Stimulated activated CD4-positive, alpha-beta T cell treated with anti-CD3 and anti-CD28 coated beads, TNF-alpha, amount 100 ng/mL, for 24 hours (primary cell): ENCODE measurements at regions not wholly inside any gene's neighbourhood (a gene's known extent, or its start where the extent isn't known, plus 50 kb on each side); places are given as distances from the start of the nearest gene placed in this dataset.

Source experiments
- DNase-seq, 3 experiments: peaks; one replicate each; pipeline ENCODE4 v3.0.0-alpha.2; 2020; ENCODE audit warnings: low read depth in 3 of 3

DNA sequence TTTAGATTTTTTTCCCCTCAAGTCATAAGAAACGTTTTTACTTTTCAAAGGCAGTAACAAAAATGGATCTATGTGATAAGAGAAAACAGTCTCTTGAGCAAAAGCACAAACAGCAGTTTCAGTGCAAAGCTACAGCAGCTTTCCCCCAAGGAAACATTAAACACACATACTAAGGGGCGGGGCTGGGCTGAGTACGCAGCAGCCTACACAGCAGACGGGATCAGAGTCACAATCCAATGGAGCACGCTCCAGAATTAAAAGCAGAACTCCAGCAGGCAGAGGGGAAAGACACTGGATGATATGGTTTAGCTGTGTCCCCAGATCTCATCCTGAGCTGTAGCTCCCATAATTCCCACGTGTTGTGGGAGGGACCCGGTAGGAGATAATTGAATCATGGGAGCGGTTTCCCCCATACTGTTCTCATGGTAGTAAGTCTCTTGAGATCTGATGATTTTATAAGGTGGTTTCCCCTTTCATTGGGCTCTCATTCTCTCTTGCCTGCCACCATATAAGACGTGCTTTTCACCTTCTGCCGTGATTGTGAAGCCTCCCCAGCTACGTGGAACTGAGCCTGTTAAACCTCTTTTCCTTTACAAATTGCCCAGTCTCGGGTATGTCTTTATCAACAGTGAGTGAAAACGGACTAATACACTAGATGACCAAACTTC is 116.2 kb upstream of the SLCO3A1 start:
- DNase-seq, result no peak

DNA sequence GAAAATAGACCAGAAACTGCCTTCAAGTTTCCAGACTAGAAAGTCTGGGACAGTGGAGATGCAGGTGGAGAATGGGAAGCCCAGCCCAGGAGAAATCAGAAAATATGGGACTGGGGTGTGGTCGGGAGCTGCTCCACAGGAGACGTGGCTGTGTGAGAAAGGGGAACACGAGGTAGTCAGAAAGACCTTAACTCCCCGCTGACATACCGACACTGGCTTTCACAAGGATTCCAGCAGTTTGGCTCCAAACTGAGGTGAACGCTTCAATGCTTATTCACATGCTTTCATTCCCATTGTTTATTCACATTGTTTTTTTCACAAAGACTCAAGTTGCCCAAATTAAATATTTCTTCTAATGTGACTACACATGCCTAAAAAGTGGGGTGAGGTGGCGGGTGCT is 111.5 kb upstream of the SLCO3A1 start:
- DNase-seq, result no peak

DNA sequence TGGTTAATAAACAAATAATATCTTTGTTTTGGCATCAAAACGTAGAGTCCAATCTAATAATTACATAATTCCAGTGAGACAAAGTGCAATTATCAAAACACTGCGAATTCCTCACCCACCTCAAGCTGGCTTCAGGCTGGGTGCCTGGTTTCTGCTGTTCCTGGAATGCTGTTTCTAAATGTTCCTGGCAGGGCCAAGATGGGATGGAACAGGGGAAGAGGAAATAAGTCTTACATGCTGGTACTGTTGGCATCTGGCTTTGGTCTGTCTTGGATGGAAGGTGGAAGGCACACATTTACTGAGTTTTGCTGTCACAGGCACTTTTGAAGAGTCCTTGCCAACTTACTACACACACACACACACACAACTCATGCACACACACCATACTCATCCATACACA is 101.9 kb upstream of the SLCO3A1 start:
- no peak for DNase-seq

DNA sequence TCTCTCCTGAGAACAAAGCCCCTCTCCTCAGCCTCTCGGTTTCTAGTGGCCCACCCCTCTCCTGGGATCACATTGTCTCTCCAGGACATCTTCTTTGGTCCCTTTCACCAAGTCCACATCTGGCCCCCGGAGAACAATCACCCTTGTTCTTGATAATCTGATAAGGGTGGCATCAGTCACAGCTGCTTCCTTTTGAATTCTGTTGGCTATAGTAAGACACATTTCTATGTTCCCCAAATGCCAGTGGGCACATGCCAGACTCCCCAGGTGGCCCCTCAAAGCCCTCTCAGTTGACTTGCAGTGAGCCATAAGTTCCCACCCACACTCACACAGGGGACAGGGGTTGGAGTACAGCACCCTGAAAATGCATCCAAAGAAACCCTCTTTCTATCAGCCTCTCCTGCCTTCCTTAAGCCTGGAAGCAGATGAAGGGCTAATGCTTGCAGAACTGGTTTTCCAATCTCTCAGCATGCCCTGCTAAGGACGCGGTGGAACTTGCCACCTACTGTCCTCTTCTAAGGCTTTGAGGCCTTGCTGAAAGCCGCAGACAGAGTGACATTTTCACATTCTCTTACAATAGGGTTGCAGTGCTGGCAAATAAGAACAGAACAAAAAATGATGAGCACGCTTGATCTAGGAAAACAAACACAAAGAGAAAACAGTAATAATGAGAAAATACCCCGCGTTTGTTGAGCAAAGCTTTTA is 101.3 kb upstream of the SLCO3A1 start:
- no peak for DNase-seq

DNA sequence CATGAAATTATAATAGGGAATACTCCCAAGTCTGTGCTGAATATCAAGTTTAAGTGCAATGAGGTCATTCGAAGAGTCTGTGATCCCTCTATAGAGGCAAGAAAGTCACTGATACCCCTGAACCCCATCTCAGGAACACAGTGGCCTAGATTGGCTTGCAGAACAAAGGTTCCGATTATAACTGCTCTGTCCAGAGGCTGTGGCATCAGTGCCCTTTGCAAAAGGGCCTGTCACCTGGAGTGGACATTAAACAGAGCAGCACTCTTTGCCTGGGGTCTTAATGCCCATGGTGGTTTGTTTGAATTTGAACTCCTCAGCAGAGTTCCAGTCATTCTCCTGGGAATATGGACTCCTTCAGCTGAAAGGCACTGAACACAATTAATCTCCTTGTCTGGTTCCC is 93.9 kb upstream of the SLCO3A1 start:
- DNase-seq, result no peak

DNA sequence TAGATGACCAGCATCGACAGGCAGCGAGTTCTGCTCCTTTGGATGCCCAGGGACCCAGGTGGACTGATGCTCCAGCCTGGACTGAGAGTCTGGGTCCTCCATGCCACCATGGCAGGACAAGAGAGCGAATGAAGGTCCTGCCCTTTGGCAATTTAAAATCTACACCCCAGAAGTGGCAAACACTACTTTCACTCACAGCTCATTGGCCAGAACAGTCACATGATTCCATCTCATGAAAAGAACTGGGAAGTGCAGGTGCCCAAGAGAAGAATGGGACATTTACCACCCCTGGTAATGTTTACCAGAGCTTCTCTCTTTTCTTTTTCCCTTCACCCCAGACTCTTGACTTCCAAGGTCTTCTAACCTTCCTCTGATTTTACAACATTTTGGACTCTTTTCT is 87.8 kb upstream of the SLCO3A1 start:
- no peak for DNase-seq

DNA sequence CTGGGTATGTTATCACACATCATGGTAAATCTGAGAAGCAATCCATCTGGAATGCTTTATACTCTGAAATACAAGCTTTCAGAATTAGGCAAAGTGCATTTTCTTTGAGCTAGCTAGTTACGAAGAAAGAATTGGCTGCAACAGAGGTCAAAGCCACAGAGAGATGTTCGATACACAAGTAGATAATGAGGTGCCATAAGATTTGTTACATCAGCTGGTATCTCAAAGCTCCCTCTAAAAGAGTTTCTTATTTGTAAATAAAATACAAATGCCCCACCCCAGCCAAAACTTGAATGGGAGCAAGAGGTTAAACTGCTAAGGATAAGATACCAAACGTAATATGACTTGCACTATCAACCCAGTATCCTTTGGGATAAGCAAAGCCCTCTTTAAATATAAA is 84.0 kb upstream of the SLCO3A1 start:
- no peak for DNase-seq

DNA sequence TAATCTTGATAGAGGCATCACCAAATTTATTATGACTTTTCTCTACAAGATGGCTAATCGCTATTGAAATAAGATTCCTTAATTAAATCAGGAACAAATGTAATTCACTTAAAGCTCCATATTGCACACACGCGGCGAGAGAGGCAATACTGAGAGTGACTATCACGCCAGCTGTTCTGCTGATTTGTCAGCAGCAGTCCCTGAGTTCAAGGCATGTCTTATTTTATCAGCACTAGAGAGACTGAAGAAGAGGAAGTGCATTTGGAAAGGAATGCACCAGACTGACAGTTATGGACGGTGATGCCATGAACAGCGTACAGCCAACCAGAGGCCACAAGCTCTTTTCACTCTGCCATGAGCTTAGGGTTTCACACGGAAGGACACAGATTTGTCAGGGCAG is 83.6 kb upstream of the SLCO3A1 start:
- DNase-seq, result no peak

DNA sequence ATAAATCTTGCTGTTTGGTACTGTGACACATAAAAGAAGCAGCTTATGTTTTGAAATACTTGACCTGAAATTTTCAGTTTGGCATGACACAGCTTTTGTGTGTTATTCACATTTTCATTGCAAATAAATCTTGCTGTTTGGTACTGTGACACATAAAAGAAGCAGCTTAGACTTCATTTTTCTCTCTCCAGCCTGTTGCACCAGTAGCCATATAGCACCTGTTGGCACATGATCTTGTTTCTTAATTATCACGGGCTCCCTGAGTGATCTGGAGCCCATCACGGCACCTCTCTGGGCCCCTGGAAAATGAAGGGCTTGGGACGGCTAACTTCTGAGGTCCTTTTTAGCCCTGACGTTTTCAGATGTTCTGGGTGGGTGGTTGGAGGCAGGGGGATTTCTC is 77.4 kb upstream of the SLCO3A1 start:
- DNase-seq, result no peak

DNA sequence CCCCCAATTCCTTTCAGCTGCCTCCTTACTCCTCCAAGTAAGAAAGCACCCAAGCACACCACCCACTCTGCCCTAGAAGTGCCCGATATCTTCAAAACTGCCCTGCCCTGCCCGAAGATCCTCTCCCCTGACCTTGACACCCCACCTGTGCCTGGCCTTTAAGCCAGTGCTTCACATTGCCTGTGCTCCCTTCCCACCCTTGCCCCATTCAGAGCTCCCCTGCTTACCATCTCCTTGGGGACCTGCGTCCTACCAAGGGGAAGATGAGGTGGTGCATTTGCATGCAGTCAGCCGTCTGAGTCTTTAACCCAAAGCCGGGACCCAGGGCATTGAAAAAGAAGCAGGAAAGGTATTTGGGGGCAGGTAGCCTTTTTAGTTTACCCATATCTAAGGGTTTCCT is 73.5 kb upstream of the SLCO3A1 start:
- DNase-seq, result no peak

DNA sequence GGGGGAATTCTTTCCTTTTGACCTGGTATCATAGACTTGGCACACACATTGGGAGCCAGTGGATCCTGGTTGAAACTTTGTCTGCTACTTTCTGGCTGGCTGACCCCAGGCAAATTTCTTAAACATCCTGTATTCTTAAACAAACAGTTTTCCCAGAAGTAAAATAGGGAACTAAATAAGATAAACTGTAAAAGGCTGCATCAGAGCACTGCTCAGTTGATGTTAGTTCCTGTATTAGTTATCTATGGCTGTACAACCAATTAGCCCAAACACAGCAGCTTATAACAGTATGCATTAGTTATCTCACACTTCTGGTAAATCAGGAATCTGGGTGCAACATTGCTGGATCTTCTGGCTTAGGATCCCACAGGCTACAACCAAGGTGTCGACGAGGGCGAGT is 73.1 kb upstream of the SLCO3A1 start:
- DNase-seq, result no peak

DNA sequence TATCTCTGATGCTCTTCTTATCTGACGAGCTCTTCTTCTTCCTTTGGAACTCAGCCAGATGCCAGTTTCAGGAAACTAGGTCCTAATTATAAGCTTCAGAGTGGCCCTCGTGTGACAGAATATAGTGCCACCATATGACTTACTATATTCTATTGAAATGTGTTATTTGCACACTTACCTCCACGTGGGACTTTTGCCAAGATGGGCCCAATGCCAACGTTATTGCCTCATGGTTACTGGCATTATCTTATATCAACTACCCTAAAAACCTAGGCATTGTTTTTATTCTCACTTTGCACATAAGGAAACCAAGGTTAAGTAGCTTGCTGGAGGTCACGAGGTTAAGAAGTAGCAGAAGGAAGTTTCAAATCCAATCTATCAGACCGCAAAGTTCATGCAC is 71.3 kb upstream of the SLCO3A1 start:
- DNase-seq, result no peak

DNA sequence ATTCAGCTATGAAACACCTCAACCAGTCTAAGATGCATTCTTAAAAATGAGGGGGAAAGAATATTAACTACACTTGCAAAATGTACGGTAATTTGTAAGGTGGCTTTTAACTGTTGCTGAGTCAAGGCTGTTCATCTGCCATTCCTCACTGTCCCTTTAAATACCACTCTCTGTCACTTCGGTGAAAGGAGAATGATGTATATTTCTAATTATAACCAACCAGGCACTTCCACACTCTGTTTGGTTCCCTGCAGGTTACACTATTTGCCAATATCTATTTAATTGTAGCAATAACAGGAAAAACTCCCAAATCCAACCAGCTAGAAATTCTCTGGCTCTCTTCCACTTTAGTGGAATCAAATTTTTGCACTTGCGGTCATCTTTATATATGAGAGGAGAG is 70.5 kb upstream of the SLCO3A1 start:
- DNase-seq, result no peak

DNA sequence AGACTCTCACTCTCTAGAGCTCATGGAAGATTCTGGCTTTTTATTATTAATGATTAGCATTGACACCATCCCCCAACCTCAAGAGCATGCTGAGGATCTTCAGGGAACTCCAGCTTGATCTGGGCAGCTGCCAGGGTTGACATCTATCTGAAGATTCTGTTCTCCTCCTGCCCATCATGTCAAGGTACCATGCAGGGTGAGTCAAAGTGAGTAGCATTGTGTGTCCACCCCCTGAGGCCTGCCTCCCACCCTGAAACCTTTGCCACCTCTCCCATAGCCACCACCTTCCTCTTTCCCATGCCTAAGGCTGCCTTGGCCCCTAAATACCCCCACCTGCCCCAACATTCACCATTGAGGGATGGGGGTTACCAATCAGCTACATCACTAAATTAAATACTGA is 70.1 kb upstream of the SLCO3A1 start:
- no peak for DNase-seq

DNA sequence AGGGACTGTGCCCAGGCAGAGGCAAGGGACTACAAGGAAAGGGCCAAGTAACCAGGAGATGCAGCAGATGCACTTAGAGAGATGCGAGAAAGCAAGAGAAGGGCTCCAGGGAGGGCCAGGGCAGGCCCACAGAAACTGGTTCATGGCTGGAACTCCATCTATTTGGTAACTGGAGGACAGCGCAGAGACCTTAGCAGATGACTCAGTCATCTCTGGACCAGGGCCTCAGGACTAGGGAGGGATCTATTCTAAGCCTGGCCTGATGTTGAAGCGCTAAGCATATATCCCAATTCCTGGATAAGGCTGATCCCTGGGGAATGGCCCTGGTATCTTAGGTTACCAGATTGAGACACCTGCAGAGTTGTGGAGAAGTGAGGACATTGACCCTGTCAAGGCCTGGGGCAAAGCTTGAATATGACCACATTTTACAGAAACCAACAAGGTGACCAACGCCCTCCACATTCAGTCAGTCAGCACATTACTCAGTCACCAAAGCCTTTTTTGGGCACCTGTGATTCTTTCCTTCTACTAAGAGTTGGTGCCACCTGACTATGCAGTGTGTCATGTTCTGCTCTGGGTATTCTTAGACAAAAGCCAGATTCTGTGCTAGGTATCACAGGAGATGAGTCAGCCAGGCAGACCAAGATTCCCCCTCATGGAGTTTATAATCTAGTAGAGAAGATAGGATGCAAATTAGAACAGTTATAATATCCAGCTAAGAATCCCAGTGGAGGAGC is 68.4 kb upstream of the SLCO3A1 start:
- no peak for DNase-seq

DNA sequence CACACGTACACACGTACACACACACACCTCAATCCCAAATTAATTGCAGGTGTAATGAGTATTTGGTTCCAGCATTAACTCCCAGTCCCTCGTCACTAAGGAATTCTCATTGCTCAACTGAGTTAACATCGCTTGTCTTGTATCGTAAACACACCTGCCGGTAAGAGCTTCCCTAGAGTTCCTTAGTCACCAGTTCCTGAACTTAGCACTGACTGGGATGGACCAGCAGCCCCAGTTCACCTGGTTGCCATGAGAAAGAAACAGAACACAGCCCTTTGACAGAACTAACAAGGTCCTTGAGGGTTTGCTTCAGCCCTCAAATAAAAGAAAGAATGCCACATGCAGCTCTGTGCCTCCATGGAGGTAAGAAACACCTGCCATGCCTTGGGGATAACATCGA is 66.3 kb upstream of the SLCO3A1 start:
- no peak for DNase-seq

DNA sequence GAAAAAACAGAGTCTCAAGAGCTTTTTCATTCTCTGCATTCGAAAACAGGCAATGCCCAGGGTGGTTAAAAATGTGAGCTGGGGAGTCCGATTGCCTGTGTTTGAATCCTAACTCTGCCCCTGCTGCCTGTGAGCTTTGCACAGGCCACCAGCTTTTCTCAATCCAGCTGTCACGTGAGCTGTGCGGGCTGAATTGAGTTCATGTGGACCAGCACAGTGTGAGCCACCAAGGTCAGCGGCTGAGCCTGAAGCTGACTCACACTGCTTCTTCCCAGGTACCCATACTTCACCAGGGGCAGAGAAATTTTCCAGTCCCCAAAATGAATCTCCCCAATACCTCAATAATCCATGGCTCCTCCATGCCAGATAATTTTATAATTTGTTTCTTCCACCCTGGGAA is 64.4 kb upstream of the SLCO3A1 start:
- no peak for DNase-seq

DNA sequence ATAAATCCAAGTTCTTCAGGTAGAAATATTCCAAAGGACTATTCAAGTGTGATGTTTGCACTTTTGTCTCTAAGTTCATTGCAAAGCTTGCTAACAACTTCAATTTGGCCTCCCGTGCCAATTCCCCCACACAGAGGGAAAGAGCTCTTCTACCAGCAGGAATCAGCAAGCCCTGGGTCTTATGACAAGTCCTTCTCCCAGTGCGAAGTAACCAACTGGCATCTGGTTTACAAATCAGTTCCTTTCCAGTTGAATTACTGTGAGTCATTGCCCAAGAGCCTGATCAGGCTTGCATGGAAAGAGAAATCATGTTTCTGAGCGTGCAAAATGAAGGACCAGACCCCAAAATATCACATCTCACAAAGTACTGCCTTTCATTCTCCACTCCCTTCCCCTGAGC is 62.7 kb upstream of the SLCO3A1 start:
- no peak for DNase-seq

DNA sequence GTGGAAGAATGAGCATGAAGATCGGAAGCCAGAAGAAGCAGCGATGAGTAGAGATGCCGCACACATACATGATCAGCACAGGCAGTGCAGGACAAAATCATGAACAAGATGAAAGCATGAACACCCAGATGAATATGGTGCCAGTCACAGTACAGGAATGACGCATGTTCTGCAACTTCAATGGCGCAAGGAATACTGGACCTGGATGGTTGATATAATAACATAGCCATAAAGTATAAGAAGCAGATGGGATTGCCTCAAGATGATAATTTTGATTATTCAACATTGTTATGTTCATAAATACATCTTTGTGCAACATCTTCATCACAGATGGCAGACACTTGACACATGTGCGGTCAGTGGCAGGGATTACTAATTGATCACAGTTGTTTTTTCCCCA is 59.7 kb upstream of the SLCO3A1 start:
- DNase-seq, result no peak

DNA sequence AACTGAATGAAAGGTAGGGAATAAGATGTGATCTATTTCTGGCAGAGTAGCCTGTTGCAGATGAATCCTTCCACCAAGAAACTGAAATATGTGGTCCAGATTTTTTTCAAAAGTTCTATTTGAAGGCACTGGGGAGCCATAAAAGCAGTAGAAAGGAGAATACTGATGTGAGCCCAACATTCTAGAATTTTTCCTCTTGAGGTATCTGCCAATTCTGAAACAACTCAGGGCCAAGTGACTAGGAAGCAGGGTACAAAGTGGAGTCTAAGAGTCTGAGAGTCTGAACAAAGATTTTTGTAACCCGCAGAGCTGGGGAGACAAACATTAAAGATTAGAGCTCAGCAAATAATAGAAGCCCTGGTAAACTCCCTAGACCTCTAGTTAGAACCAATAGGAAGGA is 58.3 kb upstream of the SLCO3A1 start:
- no peak for DNase-seq

DNA sequence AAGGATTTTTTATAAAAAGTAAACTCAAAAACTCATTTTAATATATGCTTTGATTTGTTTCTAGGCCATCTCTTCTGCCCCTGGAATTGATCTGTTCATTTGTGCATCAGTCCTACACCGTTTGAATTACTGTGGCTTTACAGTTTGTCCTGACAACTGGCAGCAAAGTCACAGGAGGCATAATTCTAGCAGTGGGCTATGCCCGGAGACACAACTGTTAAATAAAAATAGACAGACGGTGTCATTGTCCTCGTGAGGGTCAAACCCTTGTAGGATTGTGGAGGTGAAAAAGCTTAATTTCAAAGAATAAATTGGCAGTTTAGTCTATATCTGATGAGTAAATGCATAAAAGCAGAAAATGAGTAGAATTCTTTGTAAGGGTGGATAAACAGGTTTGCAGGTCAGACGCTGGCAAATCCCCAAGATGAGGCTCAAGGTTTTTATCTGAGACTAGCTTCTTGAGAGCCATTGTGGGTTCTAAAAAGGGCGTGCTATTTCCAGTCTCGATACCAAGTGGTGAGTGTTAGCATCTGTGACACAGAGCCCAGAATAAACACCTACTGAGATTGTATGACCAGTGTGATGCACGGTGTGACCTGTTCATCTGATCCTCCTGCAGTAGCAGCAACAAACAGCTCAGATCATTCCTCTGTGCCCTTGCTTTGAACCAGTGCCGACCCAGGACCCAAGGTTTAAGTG is 51.5 kb upstream of the SLCO3A1 start:
- no peak for DNase-seq

DNA sequence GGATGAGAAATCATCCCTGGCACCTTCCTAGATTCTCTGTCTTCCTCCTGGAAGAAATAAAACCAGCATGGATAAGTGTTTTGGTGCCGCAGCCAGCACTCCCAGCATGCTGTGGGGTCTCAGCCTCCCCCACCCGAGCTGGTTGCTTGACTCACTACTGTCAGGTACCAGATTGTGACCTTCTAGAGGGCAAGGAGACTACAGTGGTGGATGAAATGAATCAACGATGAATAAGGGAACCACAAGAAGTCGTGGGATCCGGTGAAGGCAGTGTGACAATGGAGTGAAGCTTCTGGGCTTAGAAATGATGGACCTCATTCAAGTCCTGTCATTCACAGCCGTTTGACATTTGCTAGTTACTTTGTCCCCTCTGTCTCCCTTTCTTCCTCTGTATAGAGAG is 50.2 kb upstream of the SLCO3A1 start:
- DNase-seq, result no peak
